ENCODE measurements at regions not wholly inside any gene's neighbourhood (a gene's known extent, or its start where the extent isn't known, plus 50 kb on each side); places are given as distances from the start of the nearest gene placed in this dataset.
"Not testable (repeated sequence)": the region's sequence is repeated elsewhere in the genome, so short reads cannot be mapped to it uniquely, and the experiment has no call there.

- Mint-ChIP-seq H3K27me3 (peaks cover 36% of the 10 kb centered on the region), H3K36me3 (ENCODE audit: insufficient read depth) (peaks cover 3% of the 10 kb centered on the region), H3K4me3 (no peak overlapping the region)
Measured at GRCh38 chr6:170043150-170043819, 247.6 kb downstream of the DLL1 start.

GRCh38 chr6:170042596-170043118, 248.2 kb downstream of the DLL1 start:
- Mint-ChIP-seq H3K27me3 (peaks cover 36% of the 10 kb centered on the region), H3K4me1 (no peaks in the 10 kb centered on the region), H3K9me3 (no peaks in the 10 kb centered on the region), H3K4me3 (no peak overlapping the region), H3K36me3 (ENCODE audit: insufficient read depth) (peaks cover 3% of the 10 kb centered on the region), H3K27ac (ENCODE audit: low read depth) (no peak overlapping the region)
- no peak for ATAC-seq (replicated peaks; ENCODE audit: extremely low read depth, poor library complexity, severe bottlenecking)
- DNase-seq (ENCODE audit: low spot score in 2 of 2) = no peak

More at GRCh38 chr6:170043150-170043819, 247.6 kb downstream of the DLL1 start:
- Mint-ChIP-seq H3K4me1 (no peaks in the 10 kb centered on the region), H3K9me3 (no peaks in the 10 kb centered on the region), H3K27ac (ENCODE audit: low read depth) (no peak overlapping the region)
- no peak for DNase-seq (ENCODE audit: low spot score in 2 of 2)
- no peak for ATAC-seq (replicated peaks; ENCODE audit: extremely low read depth, poor library complexity, severe bottlenecking)

- H3K4me3 Mint-ChIP-seq = no peak overlapping the region
- H3K36me3 Mint-ChIP-seq (ENCODE audit: insufficient read depth) = peaks cover 3% of the 10 kb centered on the region
- no peaks in the 10 kb centered on the region for H3K4me1 Mint-ChIP-seq
- no peak overlapping the region for H3K27ac Mint-ChIP-seq (ENCODE audit: low read depth)
- no peak for ATAC-seq (replicated peaks; ENCODE audit: extremely low read depth, poor library complexity, severe bottlenecking)
- H3K9me3 Mint-ChIP-seq = no peaks in the 10 kb centered on the region
- peaks cover 36% of the 10 kb centered on the region for H3K27me3 Mint-ChIP-seq
- no peak for DNase-seq (ENCODE audit: low spot score in 2 of 2)
Measured at GRCh38 chr6:170042123-170042522, 248.8 kb downstream of the DLL1 start.

- DNase-seq (ENCODE audit: low spot score in 2 of 2) (no peak), ATAC-seq (replicated peaks; ENCODE audit: extremely low read depth, poor library complexity, severe bottlenecking) (no peak)
- H3K4me3 Mint-ChIP-seq = no peak overlapping the region
- H3K27me3 Mint-ChIP-seq = peaks cover 36% of the 10 kb centered on the region
- no peaks in the 10 kb centered on the region for H3K4me1 Mint-ChIP-seq
- H3K36me3 Mint-ChIP-seq (ENCODE audit: insufficient read depth) = peaks cover 3% of the 10 kb centered on the region
- H3K9me3 Mint-ChIP-seq = peaks cover 4% of the 10 kb centered on the region
- H3K27ac Mint-ChIP-seq (ENCODE audit: low read depth) = no peak overlapping the region
Measured at GRCh38 chr6:170041526-170041925, 249.4 kb downstream of the DLL1 start.

- no peak overlapping the region for H3K27ac Mint-ChIP-seq (ENCODE audit: low read depth)
- peaks cover 7% of the 10 kb centered on the region for H3K9me3 Mint-ChIP-seq
- peaks cover 36% of the 10 kb centered on the region for H3K27me3 Mint-ChIP-seq
- peaks cover 5% of the 10 kb centered on the region for H3K36me3 Mint-ChIP-seq (ENCODE audit: insufficient read depth)
- H3K4me3 Mint-ChIP-seq = no peak overlapping the region
- DNase-seq (ENCODE audit: low spot score in 2 of 2) = no peak
- no peak for ATAC-seq (replicated peaks; ENCODE audit: extremely low read depth, poor library complexity, severe bottlenecking)
- no peaks in the 10 kb centered on the region for H3K4me1 Mint-ChIP-seq
Measured at GRCh38 chr6:170040906-170041305, 250.0 kb downstream of the DLL1 start.

- no peak overlapping the region for H3K27ac Mint-ChIP-seq (ENCODE audit: low read depth)
- peaks cover 3% of the 10 kb centered on the region for H3K36me3 Mint-ChIP-seq (ENCODE audit: insufficient read depth)
- DNase-seq (ENCODE audit: low spot score in 2 of 2) (no peak), ATAC-seq (replicated peaks; ENCODE audit: extremely low read depth, poor library complexity, severe bottlenecking) (no peak)
- no peak overlapping the region for H3K4me3 Mint-ChIP-seq
- peaks cover 36% of the 10 kb centered on the region for H3K27me3 Mint-ChIP-seq
- no peaks in the 10 kb centered on the region for H3K4me1 Mint-ChIP-seq
- H3K9me3 Mint-ChIP-seq = peaks cover 7% of the 10 kb centered on the region
Measured at GRCh38 chr6:170040115-170040500, 250.8 kb downstream of the DLL1 start.

- no peak overlapping the region for H3K27ac Mint-ChIP-seq (ENCODE audit: low read depth)
- peaks cover 36% of the 10 kb centered on the region for H3K27me3 Mint-ChIP-seq
- no peaks in the 10 kb centered on the region for H3K4me1 Mint-ChIP-seq
- H3K9me3 Mint-ChIP-seq = peaks cover 7% of the 10 kb centered on the region
- H3K36me3 Mint-ChIP-seq (ENCODE audit: insufficient read depth) = peaks cover 3% of the 10 kb centered on the region
- ATAC-seq (replicated peaks; ENCODE audit: extremely low read depth, poor library complexity, severe bottlenecking) = no peak
- H3K4me3 Mint-ChIP-seq = no peak overlapping the region
- DNase-seq (ENCODE audit: low spot score in 2 of 2) = no peak
Measured at GRCh38 chr6:170039156-170040114, 251.4 kb downstream of the DLL1 start.

- DNase-seq (ENCODE audit: low spot score in 2 of 2) = no peak
- peaks cover 3% of the 10 kb centered on the region for H3K36me3 Mint-ChIP-seq (ENCODE audit: insufficient read depth)
- H3K9me3 Mint-ChIP-seq = peaks cover 8% of the 10 kb centered on the region
- H3K4me1 Mint-ChIP-seq = no peaks in the 10 kb centered on the region
- no peak for ATAC-seq (replicated peaks; ENCODE audit: extremely low read depth, poor library complexity, severe bottlenecking)
- H3K4me3 Mint-ChIP-seq = no peak overlapping the region
- no peak overlapping the region for H3K27ac Mint-ChIP-seq (ENCODE audit: low read depth)
- peaks cover 41% of the 10 kb centered on the region for H3K27me3 Mint-ChIP-seq
Measured at GRCh38 chr6:170038708-170039107, 252.2 kb downstream of the DLL1 start.

GRCh38 chr6:170038251-170038650, 252.6 kb downstream of the DLL1 start:
- DNase-seq (ENCODE audit: low spot score in 2 of 2) (no peak), ATAC-seq (replicated peaks; ENCODE audit: extremely low read depth, poor library complexity, severe bottlenecking) (no peak)
- peaks cover 3% of the 10 kb centered on the region for H3K36me3 Mint-ChIP-seq (ENCODE audit: insufficient read depth)
- no peak overlapping the region for H3K27ac Mint-ChIP-seq (ENCODE audit: low read depth)
- no peaks in the 10 kb centered on the region for H3K4me1 Mint-ChIP-seq
- peaks cover 12% of the 10 kb centered on the region for H3K9me3 Mint-ChIP-seq
- H3K4me3 Mint-ChIP-seq = no peak overlapping the region
- H3K27me3 Mint-ChIP-seq = peaks cover 43% of the 10 kb centered on the region

- peaks cover 43% of the 10 kb centered on the region for H3K27me3 Mint-ChIP-seq
- no peaks in the 10 kb centered on the region for H3K4me1 Mint-ChIP-seq
- DNase-seq (ENCODE audit: low spot score in 2 of 2) (no peak), ATAC-seq (replicated peaks; ENCODE audit: extremely low read depth, poor library complexity, severe bottlenecking) (no peak)
- peaks cover 3% of the 10 kb centered on the region for H3K36me3 Mint-ChIP-seq (ENCODE audit: insufficient read depth)
- H3K27ac Mint-ChIP-seq (ENCODE audit: low read depth) = no peak overlapping the region
- peaks cover 13% of the 10 kb centered on the region for H3K9me3 Mint-ChIP-seq
- no peak overlapping the region for H3K4me3 Mint-ChIP-seq
Measured at GRCh38 chr6:170037541-170038250, 253.2 kb downstream of the DLL1 start.

GRCh38 chr6:170036916-170037315, 254.0 kb downstream of the DLL1 start:
- peaks cover 3% of the 10 kb centered on the region for H3K36me3 Mint-ChIP-seq (ENCODE audit: insufficient read depth)
- DNase-seq (ENCODE audit: low spot score in 2 of 2) = no peak
- H3K9me3 Mint-ChIP-seq = peaks cover 13% of the 10 kb centered on the region
- H3K27me3 Mint-ChIP-seq = peaks cover 38% of the 10 kb centered on the region
- H3K27ac Mint-ChIP-seq (ENCODE audit: low read depth) = no peak overlapping the region
- H3K4me3 Mint-ChIP-seq = no peak overlapping the region
- H3K4me1 Mint-ChIP-seq = no peaks in the 10 kb centered on the region
- ATAC-seq (replicated peaks; ENCODE audit: extremely low read depth, poor library complexity, severe bottlenecking) = no peak

- not testable (repeated sequence) for H3K36me3 Mint-ChIP-seq (ENCODE audit: insufficient read depth); ATAC-seq (replicated peaks; ENCODE audit: extremely low read depth, poor library complexity, severe bottlenecking); H3K4me1 Mint-ChIP-seq; H3K4me3 Mint-ChIP-seq; DNase-seq (ENCODE audit: low spot score in 2 of 2); H3K27ac Mint-ChIP-seq (ENCODE audit: low read depth)
- peaks cover 13% of the 10 kb centered on the region for H3K9me3 Mint-ChIP-seq
- peaks cover 33% of the 10 kb centered on the region for H3K27me3 Mint-ChIP-seq
Measured at GRCh38 chr6:170036367-170036766, 254.5 kb downstream of the DLL1 start.
